ENCODE measurements at regions not wholly inside any gene's neighbourhood (a gene's known extent, or its start where the extent isn't known, plus 50 kb on each side); places are given as distances from the start of the nearest gene placed in this dataset.

DNA sequence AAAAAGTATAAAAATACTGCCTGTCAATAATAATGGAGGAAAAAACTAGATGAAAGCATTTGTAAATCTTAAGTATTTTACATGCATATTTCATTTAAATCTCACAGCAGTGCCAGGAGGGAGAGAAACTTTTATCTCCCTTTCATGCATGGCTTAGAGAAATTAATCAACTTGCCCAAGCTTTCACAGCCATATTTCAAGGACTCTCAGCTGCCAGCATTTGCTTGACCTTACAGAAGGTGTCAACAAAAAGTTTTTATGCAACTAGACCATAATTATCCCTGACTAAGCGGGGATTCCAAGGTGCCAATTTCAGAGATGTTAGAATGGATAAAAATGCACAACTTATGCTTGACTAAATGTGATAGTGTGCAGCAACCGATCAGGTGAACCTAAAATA, 125.4 kb downstream of the ZFAND4 start:
- TF ChIP-seq, protein P1, sequence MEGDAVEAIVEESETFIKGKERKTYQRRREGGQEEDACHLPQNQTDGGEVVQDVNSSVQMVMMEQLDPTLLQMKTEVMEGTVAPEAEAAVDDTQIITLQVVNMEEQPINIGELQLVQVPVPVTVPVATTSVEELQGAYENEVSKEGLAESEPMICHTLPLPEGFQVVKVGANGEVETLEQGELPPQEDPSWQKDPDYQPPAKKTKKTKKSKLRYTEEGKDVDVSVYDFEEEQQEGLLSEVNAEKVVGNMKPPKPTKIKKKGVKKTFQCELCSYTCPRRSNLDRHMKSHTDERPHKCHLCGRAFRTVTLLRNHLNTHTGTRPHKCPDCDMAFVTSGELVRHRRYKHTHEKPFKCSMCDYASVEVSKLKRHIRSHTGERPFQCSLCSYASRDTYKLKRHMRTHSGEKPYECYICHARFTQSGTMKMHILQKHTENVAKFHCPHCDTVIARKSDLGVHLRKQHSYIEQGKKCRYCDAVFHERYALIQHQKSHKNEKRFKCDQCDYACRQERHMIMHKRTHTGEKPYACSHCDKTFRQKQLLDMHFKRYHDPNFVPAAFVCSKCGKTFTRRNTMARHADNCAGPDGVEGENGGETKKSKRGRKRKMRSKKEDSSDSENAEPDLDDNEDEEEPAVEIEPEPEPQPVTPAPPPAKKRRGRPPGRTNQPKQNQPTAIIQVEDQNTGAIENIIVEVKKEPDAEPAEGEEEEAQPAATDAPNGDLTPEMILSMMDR (IDR thresholded peaks at IDR 0.05; ENCODE audit: low read length), result no peak
- TF ChIP-seq EZH2 (IDR thresholded peaks at IDR 0.05; ENCODE audit: borderline replicate concordance, low read length), result no peak
